Upper lobe of left lung (tissue), 4 donors: ENCODE measurements at regions not wholly inside any gene's neighbourhood (a gene's known extent, or its start where the extent isn't known, plus 50 kb on each side); places are given as distances from the start of the nearest gene placed in this dataset.

Source experiments
- EP300 ChIP-seq, 4 donors: sonication (generic); formaldehyde crosslinking; IDR thresholded peaks; one replicate each; pipeline ENCODE4 v1.5.1; 2017; ENCODE audit warnings: antibody characterized with exemption in 4 of 4, control low read depth in 2 of 4
- POLR2AphosphoS5 ChIP-seq, 2 donors: sonication (generic); formaldehyde crosslinking; IDR thresholded peaks; one replicate each; pipeline ENCODE4 v1.5.1; 2017; ENCODE audit warnings: antibody characterized with exemption in 2 of 2

DNA sequence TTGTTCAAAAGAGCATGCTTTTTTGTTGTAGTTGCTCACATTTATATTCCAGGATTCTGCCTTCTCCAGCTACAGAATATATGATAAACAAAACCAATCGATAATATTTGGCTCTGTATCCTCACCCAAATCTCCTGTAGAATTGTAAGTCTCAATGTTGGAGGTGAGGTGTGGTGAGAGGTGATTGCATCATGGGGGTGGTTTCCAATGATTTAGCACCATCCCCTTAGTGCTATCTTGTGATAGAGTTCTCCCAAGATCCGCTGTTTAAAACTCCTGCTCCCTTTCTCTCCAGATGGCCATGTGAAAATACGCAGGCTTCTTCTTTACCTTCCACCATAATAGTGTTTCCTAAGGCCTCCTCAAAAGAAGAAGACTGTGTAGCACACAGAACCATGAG, 98.7 kb upstream of the SCN7A start:
- TF ChIP-seq POLR2AphosphoS5 (IDR thresholded peaks at IDR 0.05) (no peak), EP300 (IDR thresholded peaks at IDR 0.05) (no peak)
